ENCODE measurements at regions not wholly inside any gene's neighbourhood (a gene's known extent, or its start where the extent isn't known, plus 50 kb on each side); places are given as distances from the start of the nearest gene placed in this dataset.
"Not testable (repeated sequence)": the region's sequence is repeated elsewhere in the genome, so short reads cannot be mapped to it uniquely, and the experiment has no call there.

DNA sequence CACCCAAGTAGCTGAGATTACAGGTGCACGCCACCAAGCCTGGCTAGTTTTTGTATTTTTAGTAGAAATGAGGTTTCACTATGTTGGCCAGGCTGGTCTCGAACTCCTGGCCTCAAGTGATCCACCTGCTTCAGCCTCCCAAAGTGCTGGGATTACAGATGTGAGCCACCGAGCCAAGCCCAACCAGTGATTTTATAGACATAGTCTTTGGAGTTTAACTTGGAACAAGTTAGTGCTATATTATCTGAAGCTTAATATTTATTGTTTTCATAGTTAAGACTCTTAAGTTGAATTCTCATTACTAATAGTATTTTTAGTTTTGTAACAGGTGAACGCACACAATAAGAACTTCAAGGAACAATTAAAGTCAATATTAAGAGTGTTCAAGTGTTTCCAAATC lies 122.1 kb downstream of the SPAG6 start:
- H3K4me3 ChIP-seq (ENCODE audit: low read depth, low read length); H3K36me3 ChIP-seq (ENCODE audit: insufficient read depth, low read length); H3K4me1 ChIP-seq (ENCODE audit: control insufficient read depth, insufficient read depth, low read length, unreplicated experiment); H3K27me3 ChIP-seq (ENCODE audit: insufficient read depth, low read length); H2AFZ ChIP-seq (ENCODE audit: low read length, unreplicated experiment); H3K79me2 ChIP-seq (ENCODE audit: control insufficient read depth, insufficient read depth, low read length, unreplicated experiment); H3K27ac ChIP-seq (ENCODE audit: low read depth, low read length): not testable (repeated sequence)

- H2AFZ ChIP-seq (ENCODE audit: low read length, unreplicated experiment) = no peak overlapping the region
Measured at GRCh38 chr10:22468570-22469320, 123.4 kb downstream of the SPAG6 start.

GRCh38 chr10:22473044-22473443 lies 127.7 kb downstream of the SPAG6 start:
- Histone ChIP-seq H3K36me3 (ENCODE audit: insufficient read depth, low read length) (no peaks in the 10 kb centered on the region), H3K4me1 (ENCODE audit: control insufficient read depth, insufficient read depth, low read length, unreplicated experiment) (no peaks in the 10 kb centered on the region), H2AFZ (ENCODE audit: low read length, unreplicated experiment) (no peak overlapping the region), H3K27ac (ENCODE audit: low read depth, low read length) (no peak overlapping the region), H3K79me2 (ENCODE audit: control insufficient read depth, insufficient read depth, low read length, unreplicated experiment) (no peaks in the 10 kb centered on the region), H3K4me3 (ENCODE audit: low read depth, low read length) (no peak overlapping the region), H3K27me3 (ENCODE audit: insufficient read depth, low read length) (peaks cover 63% of the 10 kb centered on the region)

More at GRCh38 chr10:22468570-22469320, 123.4 kb downstream of the SPAG6 start:
- Histone ChIP-seq H3K4me1 (ENCODE audit: control insufficient read depth, insufficient read depth, low read length, unreplicated experiment) (no peaks in the 10 kb centered on the region), H3K27ac (ENCODE audit: low read depth, low read length) (no peak overlapping the region), H3K36me3 (ENCODE audit: insufficient read depth, low read length) (no peaks in the 10 kb centered on the region), H3K4me3 (ENCODE audit: low read depth, low read length) (no peak overlapping the region), H3K27me3 (ENCODE audit: insufficient read depth, low read length) (peaks cover 20% of the 10 kb centered on the region), H3K79me2 (ENCODE audit: control insufficient read depth, insufficient read depth, low read length, unreplicated experiment) (no peaks in the 10 kb centered on the region)

- Histone ChIP-seq H3K4me3 (ENCODE audit: low read depth, low read length) (no peak overlapping the region), H3K27me3 (ENCODE audit: insufficient read depth, low read length) (peaks cover 67% of the 10 kb centered on the region), H3K79me2 (ENCODE audit: control insufficient read depth, insufficient read depth, low read length, unreplicated experiment) (no peaks in the 10 kb centered on the region), H2AFZ (ENCODE audit: low read length, unreplicated experiment) (no peak overlapping the region), H3K36me3 (ENCODE audit: insufficient read depth, low read length) (no peaks in the 10 kb centered on the region), H3K4me1 (ENCODE audit: control insufficient read depth, insufficient read depth, low read length, unreplicated experiment) (no peaks in the 10 kb centered on the region), H3K27ac (ENCODE audit: low read depth, low read length) (no peak overlapping the region)
Measured at GRCh38 chr10:22473459-22473858, 128.2 kb downstream of the SPAG6 start.

GRCh38 chr10:22475651-22476600 lies 130.6 kb downstream of the SPAG6 start:
- Histone ChIP-seq H2AFZ (ENCODE audit: low read length, unreplicated experiment) (peak overlapping the region; percentile 81), H3K27me3 (ENCODE audit: insufficient read depth, low read length) (peaks cover 69% of the 10 kb centered on the region), H3K36me3 (ENCODE audit: insufficient read depth, low read length) (no peaks in the 10 kb centered on the region), H3K79me2 (ENCODE audit: control insufficient read depth, insufficient read depth, low read length, unreplicated experiment) (no peaks in the 10 kb centered on the region), H3K27ac (ENCODE audit: low read depth, low read length) (no peak overlapping the region), H3K4me1 (ENCODE audit: control insufficient read depth, insufficient read depth, low read length, unreplicated experiment) (no peaks in the 10 kb centered on the region), H3K4me3 (ENCODE audit: low read depth, low read length) (peak overlapping the region; percentile 77)

GRCh38 chr10:22476601-22477321 lies 131.5 kb downstream of the SPAG6 start:
- Histone ChIP-seq H3K79me2 (ENCODE audit: control insufficient read depth, insufficient read depth, low read length, unreplicated experiment) (no peaks in the 10 kb centered on the region), H3K4me1 (ENCODE audit: control insufficient read depth, insufficient read depth, low read length, unreplicated experiment) (no peaks in the 10 kb centered on the region), H3K27ac (ENCODE audit: low read depth, low read length) (no peak overlapping the region), H3K4me3 (ENCODE audit: low read depth, low read length) (peak overlapping the region; percentile 77), H2AFZ (ENCODE audit: low read length, unreplicated experiment) (peak overlapping the region; percentile 81), H3K36me3 (ENCODE audit: insufficient read depth, low read length) (no peaks in the 10 kb centered on the region), H3K27me3 (ENCODE audit: insufficient read depth, low read length) (peaks cover 65% of the 10 kb centered on the region)

GRCh38 chr10:22477334-22478287 lies 132.3 kb downstream of the SPAG6 start:
- Histone ChIP-seq H3K4me1 (ENCODE audit: control insufficient read depth, insufficient read depth, low read length, unreplicated experiment) (peaks cover 8% of the 10 kb centered on the region), H3K27ac (ENCODE audit: low read depth, low read length) (no peak overlapping the region), H3K4me3 (ENCODE audit: low read depth, low read length) (no peak overlapping the region), H2AFZ (ENCODE audit: low read length, unreplicated experiment) (no peak overlapping the region), H3K79me2 (ENCODE audit: control insufficient read depth, insufficient read depth, low read length, unreplicated experiment) (no peaks in the 10 kb centered on the region), H3K36me3 (ENCODE audit: insufficient read depth, low read length) (no peaks in the 10 kb centered on the region), H3K27me3 (ENCODE audit: insufficient read depth, low read length) (peaks cover 57% of the 10 kb centered on the region)

- Histone ChIP-seq H3K4me1 (ENCODE audit: control insufficient read depth, insufficient read depth, low read length, unreplicated experiment) (peaks cover 8% of the 10 kb centered on the region), H2AFZ (ENCODE audit: low read length, unreplicated experiment) (no peak overlapping the region), H3K27me3 (ENCODE audit: insufficient read depth, low read length) (peaks cover 49% of the 10 kb centered on the region), H3K4me3 (ENCODE audit: low read depth, low read length) (no peak overlapping the region), H3K36me3 (ENCODE audit: insufficient read depth, low read length) (no peaks in the 10 kb centered on the region), H3K27ac (ENCODE audit: low read depth, low read length) (no peak overlapping the region), H3K79me2 (ENCODE audit: control insufficient read depth, insufficient read depth, low read length, unreplicated experiment) (no peaks in the 10 kb centered on the region)
Measured at GRCh38 chr10:22478555-22479334, 133.4 kb downstream of the SPAG6 start.

- peaks cover 8% of the 10 kb centered on the region for H3K4me1 ChIP-seq (ENCODE audit: control insufficient read depth, insufficient read depth, low read length, unreplicated experiment)
- H2AFZ ChIP-seq (ENCODE audit: low read length, unreplicated experiment) = no peak overlapping the region
- H3K79me2 ChIP-seq (ENCODE audit: control insufficient read depth, insufficient read depth, low read length, unreplicated experiment) = no peaks in the 10 kb centered on the region
- H3K27me3 ChIP-seq (ENCODE audit: insufficient read depth, low read length) = peaks cover 42% of the 10 kb centered on the region
- no peak overlapping the region for H3K27ac ChIP-seq (ENCODE audit: low read depth, low read length)
- H3K36me3 ChIP-seq (ENCODE audit: insufficient read depth, low read length) = no peaks in the 10 kb centered on the region
- no peak overlapping the region for H3K4me3 ChIP-seq (ENCODE audit: low read depth, low read length)
Measured at GRCh38 chr10:22479419-22479818, 134.1 kb downstream of the SPAG6 start.
